ENCODE measurements at regions not wholly inside any gene's neighbourhood (a gene's known extent, or its start where the extent isn't known, plus 50 kb on each side); places are given as distances from the start of the nearest gene placed in this dataset.

DNA sequence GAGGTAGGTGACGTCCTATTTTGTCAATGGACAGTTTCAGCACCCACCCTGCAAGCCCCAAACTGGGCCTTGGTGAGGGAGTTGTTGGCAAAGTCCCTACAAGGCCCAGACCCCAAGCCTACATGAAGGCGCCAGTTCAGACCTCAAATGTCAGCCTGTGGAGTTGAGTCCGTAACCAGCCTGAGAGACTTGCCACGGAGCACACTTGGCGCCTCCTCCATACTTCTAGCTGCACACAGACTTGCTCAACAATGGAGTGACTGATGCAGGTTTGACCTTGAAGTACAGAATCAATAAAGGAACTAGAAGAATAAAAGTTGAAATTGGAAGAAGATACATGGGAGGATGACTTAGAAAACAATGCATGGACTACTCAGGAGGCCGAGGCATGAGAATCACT is 134.3 kb downstream of the PROX1 start:
- TF ChIP-seq POLR2A (IDR thresholded peaks at IDR 0.05) = no peak
- no peak for TF ChIP-seq CTCF (IDR thresholded peaks at IDR 0.05)
- WGBS, 4 donors = 92 to 94% (median 93%) methylated on average over 6 of the region's 6 CpGs

DNA sequence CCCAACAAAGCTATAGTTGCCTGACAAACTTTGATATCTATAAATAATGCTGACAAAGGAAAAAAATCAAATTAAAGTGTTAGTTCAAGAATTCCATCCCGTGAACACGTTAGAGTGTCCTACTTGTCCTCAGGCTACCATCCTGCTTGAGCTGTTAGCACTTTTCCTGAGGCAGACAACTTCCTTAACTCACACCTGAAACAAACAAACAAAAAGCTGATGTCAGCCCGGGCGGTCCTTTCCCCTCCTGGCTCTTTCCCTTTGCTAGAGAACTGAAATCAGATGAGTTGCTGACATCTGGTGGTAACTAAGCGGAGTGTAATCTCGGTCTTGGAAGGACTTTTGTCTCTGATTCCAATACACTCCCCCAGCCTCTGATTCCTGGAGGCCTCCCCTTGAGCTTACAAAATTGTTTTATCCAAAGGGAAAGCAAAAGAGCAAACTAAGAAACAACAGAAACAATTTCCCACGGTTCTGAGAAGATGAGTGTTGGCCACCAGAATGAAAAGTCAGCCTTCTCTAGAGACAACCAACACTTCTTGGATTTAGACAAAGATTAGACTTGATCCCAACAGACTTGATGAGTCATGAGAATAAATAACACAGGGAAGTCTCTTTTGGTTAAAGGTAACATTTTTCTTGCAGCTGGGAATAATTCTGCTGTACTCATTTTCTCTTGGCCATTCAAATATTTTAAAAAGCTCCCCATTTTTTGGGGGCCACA is 135.4 kb downstream of the PROX1 start:
- Histone ChIP-seq H3K27ac (no peak overlapping the region), H3K27me3 (no peaks in the 10 kb centered on the region), H3K4me3 (no peak overlapping the region), H3K36me3 (replicated peaks in 1 of 2) (no peaks in the 10 kb centered on the region), H3K9me3 (replicated peaks in 1 of 3) (peaks cover 0 to under 1% (median 0%) of the 10 kb centered on the region in 3 donors), H3K4me1 (replicated peaks in 1 of 2) (no peaks in the 10 kb centered on the region)
- intact Hi-C loops (cut with DNase I) = loop anchor here (5.0 to 10.0 kb wide), 4 partner anchors 141 to 748 kb away; no protein-coding TSS in a partner anchor
- TF ChIP-seq POLR2A (IDR thresholded peaks at IDR 0.05) (no peak), CTCF (IDR thresholded peaks at IDR 0.05) (peak; percentile 39 to 83 (median 69))
- DNase-seq = peak; percentile 43 to 84 (median 61)
- WGBS, 4 donors = 5 to 7% (median 6%) methylated on average over 7 of the region's 7 CpGs

More for the DNA sequence above, 134.3 kb downstream of the PROX1 start:
- H3K27ac ChIP-seq = no peak overlapping the region
- no peak for DNase-seq
- H3K9me3 ChIP-seq (replicated peaks in 1 of 3) = peaks cover 0 to 8% (median 0%) of the 10 kb centered on the region in 3 donors
- H3K36me3 ChIP-seq (replicated peaks in 1 of 2) = no peaks in the 10 kb centered on the region
- H3K4me3 ChIP-seq = no peak overlapping the region
- H3K27me3 ChIP-seq = no peaks in the 10 kb centered on the region
- intact Hi-C loops (cut with DNase I) = loop anchor here (5.0 to 10.0 kb wide), 4 partner anchors 140 to 747 kb away; no protein-coding TSS in a partner anchor
- H3K4me1 ChIP-seq (replicated peaks in 1 of 2) = no peaks in the 10 kb centered on the region

DNA sequence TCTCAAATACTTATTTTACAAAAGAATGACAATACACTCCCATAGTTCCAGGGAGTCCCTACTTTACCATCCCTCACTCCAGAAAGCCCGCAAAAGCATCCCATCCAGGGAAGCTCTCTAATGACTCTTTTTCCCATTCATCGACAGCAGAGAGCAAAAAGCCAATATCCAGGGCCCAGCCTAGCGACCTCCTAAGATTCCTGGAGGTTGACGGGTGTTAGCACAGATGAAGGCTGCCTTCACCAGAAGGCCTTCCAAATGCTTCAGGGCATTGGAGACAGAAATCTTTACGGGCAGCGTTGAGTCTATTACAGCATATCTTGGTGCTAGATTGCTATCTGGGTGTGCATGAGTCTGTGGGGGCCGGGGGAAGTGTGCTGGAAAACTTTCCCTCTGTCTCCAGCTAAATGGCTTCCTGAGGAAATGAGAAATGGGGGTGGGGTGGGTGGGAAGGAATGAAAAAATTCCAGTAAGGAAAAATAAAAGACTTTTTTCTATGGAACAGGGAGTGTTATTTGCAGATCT is 136.6 kb downstream of the PROX1 start:
- no peaks in the 10 kb centered on the region for H3K4me1 ChIP-seq (replicated peaks in 1 of 2)
- no peaks in the 10 kb centered on the region for H3K36me3 ChIP-seq (replicated peaks in 1 of 2)
- 68 to 80% (median 71%) methylated on average over 7 of the region's 7 CpGs for WGBS, 4 donors
- no peaks in the 10 kb centered on the region for H3K27me3 ChIP-seq
- no peaks in the 10 kb centered on the region for H3K9me3 ChIP-seq (replicated peaks in 1 of 3)
- no peak overlapping the region for H3K27ac ChIP-seq
- H3K4me3 ChIP-seq = no peak overlapping the region
- no peak for DNase-seq
- TF ChIP-seq CTCF (IDR thresholded peaks at IDR 0.05) = no peak
- no peak for TF ChIP-seq POLR2A (IDR thresholded peaks at IDR 0.05)
- intact Hi-C loops (cut with DNase I) = loop anchor here (5.0 to 10.0 kb wide), 4 partner anchors 142 to 750 kb away; no protein-coding TSS in a partner anchor

GRCh38 chr1:214124915-214125314 is 137.1 kb downstream of the PROX1 start:
- no peaks in the 10 kb centered on the region for H3K27me3 ChIP-seq
- intact Hi-C loops (cut with DNase I) = loop anchor here (5.0 to 10.0 kb wide), 4 partner anchors 143 to 750 kb away; no protein-coding TSS in a partner anchor
- H3K4me1 ChIP-seq (replicated peaks in 1 of 2) = no peaks in the 10 kb centered on the region
- H3K4me3 ChIP-seq = no peak overlapping the region
- no peak overlapping the region for H3K27ac ChIP-seq
- TF ChIP-seq CTCF (IDR thresholded peaks at IDR 0.05) = no peak
- TF ChIP-seq POLR2A (IDR thresholded peaks at IDR 0.05) = no peak
- H3K9me3 ChIP-seq (replicated peaks in 1 of 3) = no peaks in the 10 kb centered on the region
- DNase-seq = no peak
- WGBS, 4 donors = 52 to 61% (median 59%) methylated on average over 4 of the region's 4 CpGs
- H3K36me3 ChIP-seq (replicated peaks in 1 of 2) = no peaks in the 10 kb centered on the region

All from adrenal gland (tissue), 9 donors.